AG09309 (cell line): ENCODE measurements at regions not wholly inside any gene's neighbourhood (a gene's known extent, or its start where the extent isn't known, plus 50 kb on each side); places are given as distances from the start of the nearest gene placed in this dataset.

ENCODE experiments used
- DNase-seq: peaks from one replicate; pipeline ENCODE4 v3.0.0-alpha.2; 2010; ENCODE audit warnings: low read depth
- H3K4me3 ChIP-seq: 2 replicates; pipeline ENCODE4 v1.5.1; 2011; ENCODE audit warnings: mild to moderate bottlenecking, low read depth, low read length, moderate library complexity; ENCODE audit not compliant: control insufficient read depth
- TF ChIP-seq, protein P1 (sequence below): IDR thresholded peaks from 2 replicates; pipeline ENCODE4 v1.5.1; 2011; ENCODE audit warnings: mild to moderate bottlenecking, low read depth, low read length, inconsistent platforms; ENCODE audit not compliant: insufficient read depth, control insufficient read depth; ENCODE audit errors: missing control alignments

DNA sequence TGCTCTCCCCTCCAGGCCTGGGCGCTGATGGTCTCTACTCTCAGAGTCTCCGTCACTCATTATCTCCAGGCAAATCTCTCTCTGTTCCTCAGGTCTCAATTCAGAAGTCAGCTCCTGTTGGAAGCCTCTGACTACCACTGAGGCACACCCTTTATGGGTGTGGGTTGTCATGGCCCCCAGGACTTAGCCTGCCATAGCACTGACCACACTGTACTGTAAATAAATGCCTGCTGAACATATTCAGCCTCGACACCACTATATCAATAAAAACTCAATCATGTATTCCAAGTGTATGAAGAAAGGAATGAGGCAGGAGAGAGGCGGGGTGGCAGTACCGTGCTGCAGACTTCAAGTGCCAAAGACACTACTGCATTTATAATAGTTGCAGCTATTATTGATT, 88.9 kb downstream of the PCDH1 start:
- no peak for DNase-seq
- TF ChIP-seq, protein P1, sequence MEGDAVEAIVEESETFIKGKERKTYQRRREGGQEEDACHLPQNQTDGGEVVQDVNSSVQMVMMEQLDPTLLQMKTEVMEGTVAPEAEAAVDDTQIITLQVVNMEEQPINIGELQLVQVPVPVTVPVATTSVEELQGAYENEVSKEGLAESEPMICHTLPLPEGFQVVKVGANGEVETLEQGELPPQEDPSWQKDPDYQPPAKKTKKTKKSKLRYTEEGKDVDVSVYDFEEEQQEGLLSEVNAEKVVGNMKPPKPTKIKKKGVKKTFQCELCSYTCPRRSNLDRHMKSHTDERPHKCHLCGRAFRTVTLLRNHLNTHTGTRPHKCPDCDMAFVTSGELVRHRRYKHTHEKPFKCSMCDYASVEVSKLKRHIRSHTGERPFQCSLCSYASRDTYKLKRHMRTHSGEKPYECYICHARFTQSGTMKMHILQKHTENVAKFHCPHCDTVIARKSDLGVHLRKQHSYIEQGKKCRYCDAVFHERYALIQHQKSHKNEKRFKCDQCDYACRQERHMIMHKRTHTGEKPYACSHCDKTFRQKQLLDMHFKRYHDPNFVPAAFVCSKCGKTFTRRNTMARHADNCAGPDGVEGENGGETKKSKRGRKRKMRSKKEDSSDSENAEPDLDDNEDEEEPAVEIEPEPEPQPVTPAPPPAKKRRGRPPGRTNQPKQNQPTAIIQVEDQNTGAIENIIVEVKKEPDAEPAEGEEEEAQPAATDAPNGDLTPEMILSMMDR, result no peak

DNA sequence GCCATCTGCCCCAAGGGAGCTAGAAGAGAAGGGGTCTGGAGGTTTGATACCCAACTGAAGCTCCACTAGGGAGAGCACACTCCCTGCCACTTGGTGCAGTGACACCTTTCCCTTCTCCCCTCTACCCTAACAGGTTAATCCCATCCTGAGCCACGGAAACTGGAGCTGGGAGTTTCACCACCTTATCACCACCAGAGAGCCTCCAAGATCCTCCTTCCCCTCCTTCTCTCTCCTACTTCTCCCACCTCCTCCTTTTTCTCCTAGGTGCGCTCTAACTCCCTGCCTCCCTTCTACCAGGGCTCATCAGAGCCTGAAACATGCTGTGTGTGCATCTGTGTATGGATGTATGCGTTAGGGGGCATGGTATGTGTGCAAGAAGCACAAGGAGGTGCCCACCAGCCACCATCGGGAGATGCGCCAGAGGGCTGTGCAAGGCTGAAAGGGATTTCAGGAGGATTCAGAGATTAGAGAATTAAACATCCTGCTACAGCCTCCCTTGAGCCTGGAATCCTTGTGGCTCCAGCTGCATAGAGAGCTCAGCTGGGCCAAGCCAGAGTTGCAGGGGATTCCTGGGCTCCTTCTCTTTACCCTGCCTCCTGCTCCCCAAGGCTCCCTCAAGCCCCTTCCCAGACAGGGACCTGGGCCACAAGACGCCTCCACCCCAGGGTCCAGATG, 89.8 kb downstream of the PCDH1 start:
- TF ChIP-seq, protein P1, result no peak
- DNase-seq, result no peak
- no peak overlapping the region for H3K4me3 ChIP-seq

More for the DNA sequence above, 88.9 kb downstream of the PCDH1 start:
- H3K4me3 ChIP-seq, result no peak overlapping the region

DNA sequence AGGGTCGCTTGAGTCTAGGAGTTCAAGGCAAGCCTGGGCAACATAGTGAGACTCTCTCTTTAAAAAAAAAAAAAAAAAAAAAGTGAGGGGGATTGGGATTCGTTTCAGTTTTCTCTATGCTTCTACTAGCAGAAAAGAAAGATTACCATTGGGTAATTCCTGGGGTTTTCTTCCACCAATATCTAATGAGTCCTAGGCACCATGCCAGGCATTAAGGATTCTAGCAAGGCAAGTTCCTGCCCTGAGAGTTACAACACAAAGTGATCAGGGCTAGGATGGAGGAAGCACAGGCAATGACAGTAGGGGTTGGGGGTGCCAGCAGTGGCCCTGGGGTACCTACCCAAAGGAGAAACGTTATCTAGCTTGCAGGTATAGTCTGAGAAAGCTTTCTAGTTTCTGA, 90.8 kb downstream of the PCDH1 start:
- TF ChIP-seq, protein P1, result no peak
- no peak for DNase-seq
- H3K4me3 ChIP-seq, result no peak overlapping the region

DNA sequence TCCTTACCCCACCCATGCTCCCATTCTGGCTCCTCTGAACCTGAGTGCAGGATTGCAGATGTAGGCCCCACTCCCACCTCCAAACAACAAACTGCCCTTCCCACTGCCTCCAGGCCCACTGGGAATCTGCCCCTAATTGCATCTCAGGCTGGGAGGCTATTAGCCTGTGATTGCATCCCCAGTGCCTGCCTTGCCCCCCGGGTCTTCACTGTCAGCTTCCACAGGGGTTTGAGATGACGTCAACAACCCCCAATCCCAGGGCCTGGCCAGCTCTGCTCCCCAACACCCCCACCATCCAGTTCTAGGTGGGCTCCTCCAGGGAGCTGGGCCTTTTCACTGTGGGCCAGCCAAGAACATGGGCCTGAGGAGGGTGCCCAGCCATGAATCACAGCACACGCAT, 91.5 kb downstream of the PCDH1 start:
- TF ChIP-seq, protein P1, result no peak
- no peak overlapping the region for H3K4me3 ChIP-seq
- DNase-seq, result no peak

DNA sequence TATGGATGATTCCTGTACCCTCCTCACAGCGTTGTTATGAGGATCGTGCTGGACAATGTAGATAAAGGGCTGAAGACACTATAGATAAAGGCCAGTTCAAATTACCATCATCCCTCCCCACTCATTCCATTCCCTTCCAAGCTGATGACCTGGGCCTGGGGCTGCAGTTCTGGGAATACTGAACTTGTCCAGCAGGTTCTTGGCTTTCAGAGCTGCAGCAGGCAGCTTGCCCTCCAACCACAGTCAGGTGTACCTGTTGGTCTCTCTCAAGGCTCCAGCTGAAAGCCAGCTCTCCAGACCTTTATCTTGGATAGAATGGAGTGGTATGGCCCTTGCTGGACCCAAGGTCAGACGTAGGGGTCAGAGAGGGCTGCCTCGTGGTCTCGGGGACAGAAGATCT, 92.5 kb downstream of the PCDH1 start:
- TF ChIP-seq, protein P1, result no peak
- DNase-seq, result no peak
- no peak overlapping the region for H3K4me3 ChIP-seq

DNA sequence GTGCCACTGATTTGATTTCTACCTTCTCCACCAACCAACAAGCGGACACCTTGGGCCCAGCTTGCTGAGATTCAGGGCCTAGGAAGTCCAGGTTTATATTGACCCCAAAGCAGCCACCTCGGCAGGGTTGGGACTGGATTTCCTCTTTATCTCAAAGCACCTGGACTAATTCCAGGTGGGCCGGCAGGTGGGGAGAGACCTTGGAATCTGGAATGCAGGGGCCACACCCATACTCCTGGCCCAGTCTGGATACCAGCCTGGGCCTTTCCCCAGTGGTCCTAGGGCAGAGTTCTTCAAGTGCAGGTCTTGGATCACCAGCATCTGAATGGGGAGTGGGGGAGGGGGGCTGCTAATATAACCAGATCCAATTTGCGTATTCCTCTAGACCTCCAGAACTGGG, 93.1 kb downstream of the PCDH1 start:
- H3K4me3 ChIP-seq, result no peak overlapping the region
- DNase-seq, result no peak
- TF ChIP-seq, protein P1, result no peak
